T-cell (primary cell): ENCODE measurements at regions not wholly inside any gene's neighbourhood (a gene's known extent, or its start where the extent isn't known, plus 50 kb on each side); places are given as distances from the start of the nearest gene placed in this dataset.
"Not testable (repeated sequence)": the region's sequence is repeated elsewhere in the genome, so short reads cannot be mapped to it uniquely, and the experiment has no call there.

Experiments
- ATAC-seq, 4 experiments: fragments of 200-7000 bp in 3 of 4; fragments of 150-1000 bp in 1 of 4; cut with Tn5 transposase; replicated peaks in 1 of 4; 1 replicate in 3 of 4; 2 replicates in 1 of 4; pipeline ENCODE4 v1.10.0; 2021; ENCODE audit warnings: moderate library complexity in 3 of 4, mild to moderate bottlenecking in 2 of 4, moderate number of reproducible peaks in 1 of 4
- CTCF ChIA-PET, 2 donors: fragments of 300-600 bp; sonication (Branson Sonifier 250); formaldehyde crosslinking; loops; one replicate each; lab custom pipeline; 2022; ENCODE audit warnings: antibody characterized with exemption in 2 of 2; lab: Charles Lee
- POLR2A ChIA-PET, 2 donors: fragments of 300-600 bp; sonication (Branson Sonifier 250); formaldehyde crosslinking; loops; one replicate each; lab custom pipeline; 2022; ENCODE audit warnings: antibody characterized with exemption in 2 of 2; lab: Charles Lee
- DNase-seq, 35 experiments: peaks; one replicate each; pipeline versions ENCODE4 v3.0.0 to v3.0.0-alpha.2; 2013 to 2023
- H3K27ac ChIP-seq: one replicate; pipeline ENCODE4 v1.5.1; 2013; ENCODE audit warnings: low read length
- H3K27me3 ChIP-seq, 2 experiments: replicated peaks in 1 of 2; 1 replicate in 1 of 2; 2 replicates in 1 of 2; pipeline versions ENCODE4 v1.6.1 to v1.7.0; 2013; ENCODE audit warnings: low read length in 1 of 2, mixed read lengths in 1 of 2; ENCODE audit not compliant: control insufficient read depth in 2 of 2, insufficient read depth in 2 of 2; ENCODE audit errors: extremely low read depth in 1 of 2
- H3K36me3 ChIP-seq, 2 donors: 1 replicate in 1 of 2; 2 replicates in 1 of 2; pipeline versions ENCODE4 v1.6.1 to v1.7.0; 2013; ENCODE audit warnings: low read length in 1 of 2; ENCODE audit not compliant: control insufficient read depth in 2 of 2, insufficient read depth in 1 of 2; ENCODE audit errors: extremely low read depth in 1 of 2
- H3K4me1 ChIP-seq, 2 experiments: 1 replicate in 1 of 2; 2 replicates in 1 of 2; pipeline versions ENCODE4 v1.6.1 to v1.7.0; 2013; ENCODE audit warnings: low read length in 2 of 2, mixed read lengths in 1 of 2; ENCODE audit not compliant: insufficient read depth in 2 of 2, control insufficient read depth in 1 of 2; ENCODE audit errors: extremely low read depth in 1 of 2
- H3K4me3 ChIP-seq, 2 donors: 1 replicate in 1 of 2; 2 replicates in 1 of 2; pipeline versions ENCODE4 v1.5.1 to v1.7.0; 2013; ENCODE audit warnings: mild to moderate bottlenecking in 2 of 2, low read length in 1 of 2, moderate library complexity in 1 of 2; ENCODE audit not compliant: control insufficient read depth in 1 of 2; ENCODE audit errors: extremely low read depth in 1 of 2
- H3K9me3 ChIP-seq: 2 replicates; pipeline ENCODE4 v1.7.0; 2013
- H3K27ac Mint-ChIP-seq, 2 donors: one replicate each; pipeline ENCODE4 v1.8.0; 2020 to 2021; ENCODE audit warnings: mild to moderate bottlenecking in 2 of 2, mixed read lengths in 2 of 2
- H3K27me3 Mint-ChIP-seq, 2 donors: one replicate each; pipeline ENCODE4 v1.8.0; 2021 to 2022; ENCODE audit warnings: mixed read lengths in 2 of 2
- H3K36me3 Mint-ChIP-seq: one replicate; pipeline ENCODE4 v1.8.0; 2021; ENCODE audit warnings: mixed read lengths
- H3K4me1 Mint-ChIP-seq, 3 donors: one replicate each; pipeline ENCODE4 v1.8.0; 2020 to 2022; ENCODE audit warnings: mixed read lengths in 3 of 3, mild to moderate bottlenecking in 1 of 3
- H3K4me3 Mint-ChIP-seq, 3 donors: one replicate each; pipeline ENCODE4 v1.8.0; 2020 to 2022; ENCODE audit warnings: mild to moderate bottlenecking in 3 of 3, mixed read lengths in 3 of 3, moderate library complexity in 3 of 3
- H3K9me3 Mint-ChIP-seq, 3 donors: one replicate each; pipeline ENCODE4 v1.8.0; 2020 to 2022; ENCODE audit warnings: mixed read lengths in 3 of 3
- WGBS: methylation state at CpG from one replicate; pipeline ENCODE4 v1.1.5; 2013; ENCODE audit warnings: missing lambda C conversion rate; ENCODE audit not compliant: insufficient coverage; 5-methylcytosine and 5-hydroxymethylcytosine counted together

GRCh38 chr11:50278756-50279155, 246.1 kb downstream of the OR4C45 start:
- no peak for ATAC-seq
- 81% methylated on average over 17 of the region's 24 CpGs for WGBS

GRCh38 chr11:50298182-50298988, 265.7 kb downstream of the OR4C45 start:
- peak overlapping the region in 1 of 2 donors; percentile 30 for H3K4me3 ChIP-seq
- Mint-ChIP-seq H3K36me3 (no peaks in the 10 kb centered on the region), H3K27ac (no peak overlapping the region), H3K4me1 (no peaks in the 10 kb centered on the region), H3K4me3 (no peak overlapping the region), H3K27me3 (no peaks in the 10 kb centered on the region), H3K9me3 (peaks cover 0 to 11% (median 6%) of the 10 kb centered on the region in 3 donors)
- DNase-seq (peak in 1 of 35 experiments; percentile 2), ATAC-seq (no peak)
- WGBS = 88% methylated on average over 52 of the region's 59 CpGs
- ChIA-PET CTCF (no interaction called here), POLR2A (no interaction called here)
- no peaks in the 10 kb centered on the region for H3K4me1 ChIP-seq
- no peaks in the 10 kb centered on the region for H3K27me3 ChIP-seq
- H3K27ac ChIP-seq = no peak overlapping the region
- H3K9me3 ChIP-seq = no peaks in the 10 kb centered on the region
- H3K36me3 ChIP-seq = no peaks in the 10 kb centered on the region

More at GRCh38 chr11:50278756-50279155, 246.1 kb downstream of the OR4C45 start:
- no peaks in the 10 kb centered on the region for H3K36me3 ChIP-seq
- no peak overlapping the region for H3K4me3 ChIP-seq
- CTCF ChIA-PET = no interaction called here
- H3K27me3 ChIP-seq = no peaks in the 10 kb centered on the region
- Mint-ChIP-seq H3K36me3 (no peaks in the 10 kb centered on the region), H3K27me3 (no peaks in the 10 kb centered on the region), H3K9me3 (peaks cover 6 to 40% (median 31%) of the 10 kb centered on the region in 3 donors), H3K4me1 (no peaks in the 10 kb centered on the region), H3K4me3 (no peak overlapping the region), H3K27ac (no peak overlapping the region)
- no peak overlapping the region for H3K27ac ChIP-seq
- no peak for DNase-seq
- H3K4me1 ChIP-seq = no peaks in the 10 kb centered on the region
- POLR2A ChIA-PET = no interaction called here
- H3K9me3 ChIP-seq = no peaks in the 10 kb centered on the region

GRCh38 chr11:50330723-50331122, 298.0 kb downstream of the OR4C45 start:
- H3K27me3 ChIP-seq, DNase-seq, H3K4me3 Mint-ChIP-seq, POLR2A ChIA-PET, H3K27ac Mint-ChIP-seq, ATAC-seq, H3K27me3 Mint-ChIP-seq, H3K27ac ChIP-seq, H3K36me3 ChIP-seq, H3K4me3 ChIP-seq, H3K9me3 ChIP-seq, H3K4me1 ChIP-seq, H3K36me3 Mint-ChIP-seq, CTCF ChIA-PET, H3K4me1 Mint-ChIP-seq: not testable (repeated sequence)
- WGBS = no CpG with 5 or more reads among the region's 2 CpGs
- H3K9me3 Mint-ChIP-seq = peaks cover 22 to 42% (median 37%) of the 10 kb centered on the region in 3 donors

- Mint-ChIP-seq H3K4me3 (no peak overlapping the region), H3K9me3 (peaks cover 18 to 36% (median 19%) of the 10 kb centered on the region in 3 donors), H3K4me1 (no peaks in the 10 kb centered on the region), H3K27me3 (no peaks in the 10 kb centered on the region), H3K27ac (no peak overlapping the region), H3K36me3 (no peaks in the 10 kb centered on the region)
- Histone ChIP-seq H3K4me3 (no peak overlapping the region), H3K4me1 (no peaks in the 10 kb centered on the region), H3K36me3 (no peaks in the 10 kb centered on the region), H3K27ac (no peak overlapping the region), H3K9me3 (no peaks in the 10 kb centered on the region), H3K27me3 (no peaks in the 10 kb centered on the region)
- ChIA-PET CTCF (no interaction called here), POLR2A (no interaction called here)
- WGBS = no CpG with 5 or more reads among the region's 4 CpGs
- ATAC-seq (no peak), DNase-seq (no peak)
Observed at GRCh38 chr11:50333861-50334260, 301.2 kb downstream of the OR4C45 start.

- H3K4me1 Mint-ChIP-seq, H3K27ac Mint-ChIP-seq, H3K27me3 Mint-ChIP-seq, H3K27me3 ChIP-seq, ATAC-seq, H3K4me3 ChIP-seq, H3K9me3 ChIP-seq, DNase-seq, H3K36me3 Mint-ChIP-seq, H3K27ac ChIP-seq, H3K4me3 Mint-ChIP-seq, CTCF ChIA-PET, POLR2A ChIA-PET, H3K4me1 ChIP-seq, H3K36me3 ChIP-seq: not testable (repeated sequence)
- WGBS = no CpG with 5 or more reads among the region's 1 CpG
- H3K9me3 Mint-ChIP-seq = peaks cover 16 to 31% (median 22%) of the 10 kb centered on the region in 3 donors
Observed at GRCh38 chr11:50337432-50337831, 304.8 kb downstream of the OR4C45 start.

- POLR2A ChIA-PET, H3K4me1 Mint-ChIP-seq, H3K36me3 Mint-ChIP-seq, H3K4me3 Mint-ChIP-seq, H3K27me3 ChIP-seq, ATAC-seq, DNase-seq, H3K27ac Mint-ChIP-seq, H3K4me3 ChIP-seq, H3K9me3 ChIP-seq, H3K36me3 ChIP-seq, CTCF ChIA-PET, H3K27me3 Mint-ChIP-seq, H3K9me3 Mint-ChIP-seq, H3K4me1 ChIP-seq, H3K27ac ChIP-seq: not testable (repeated sequence)
- WGBS = no CpG with 5 or more reads among the region's 3 CpGs
Observed at GRCh38 chr11:50348018-50348417, 315.3 kb downstream of the OR4C45 start.
